GM06990 (cell line): ENCODE measurements at regions not wholly inside any gene's neighbourhood (a gene's known extent, or its start where the extent isn't known, plus 50 kb on each side); places are given as distances from the start of the nearest gene placed in this dataset.

Experiments used
- DNase-seq: peaks from one replicate; pipeline ENCODE4 v3.0.0-alpha.2; 2011; ENCODE audit not compliant: insufficient read length; ENCODE audit errors: extremely low read depth
- H3K27me3 ChIP-seq: replicated peaks from 2 replicates; pipeline ENCODE4 v1.6.0; 2011; ENCODE audit warnings: low read length; ENCODE audit not compliant: control insufficient read depth, insufficient read depth
- H3K36me3 ChIP-seq: 2 replicates; pipeline ENCODE4 v1.5.1; 2011; ENCODE audit warnings: low read length; ENCODE audit not compliant: control insufficient read depth, insufficient read depth
- H3K4me3 ChIP-seq: replicated peaks from 2 replicates; pipeline ENCODE4 v1.5.1; 2011; ENCODE audit warnings: low read depth, mild to moderate bottlenecking, control low read depth, low read length
- TF ChIP-seq, protein P1 (sequence below): IDR thresholded peaks from 2 replicates; pipeline ENCODE4 v1.5.1; 2011; ENCODE audit warnings: low read length, control low read depth, mild to moderate bottlenecking, inconsistent platforms; ENCODE audit not compliant: insufficient read depth, poor library complexity, severe bottlenecking

DNA sequence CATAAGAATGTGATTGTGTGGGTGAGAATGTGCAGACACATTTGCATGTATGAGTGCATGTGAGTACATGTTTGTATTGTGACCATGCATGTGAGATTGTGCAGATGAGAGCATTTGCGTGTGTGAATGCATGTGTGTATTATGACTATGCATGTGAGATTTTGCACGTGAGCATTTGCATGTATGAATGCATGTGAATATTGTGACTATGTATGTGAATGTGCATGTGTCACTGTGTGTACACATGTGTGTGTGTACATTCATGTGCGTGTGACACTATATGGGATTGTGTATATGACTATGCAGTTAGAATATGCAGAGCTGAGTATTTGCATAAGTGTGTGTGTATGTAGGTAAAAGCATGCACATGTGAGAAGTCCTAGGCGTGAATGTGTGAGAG, 381.3 kb upstream of the MAF start:
- no peak overlapping the region for H3K4me3 ChIP-seq
- no peaks in the 10 kb centered on the region; the same call in none of the 2 replicates for H3K27me3 ChIP-seq
- TF ChIP-seq, protein P1, sequence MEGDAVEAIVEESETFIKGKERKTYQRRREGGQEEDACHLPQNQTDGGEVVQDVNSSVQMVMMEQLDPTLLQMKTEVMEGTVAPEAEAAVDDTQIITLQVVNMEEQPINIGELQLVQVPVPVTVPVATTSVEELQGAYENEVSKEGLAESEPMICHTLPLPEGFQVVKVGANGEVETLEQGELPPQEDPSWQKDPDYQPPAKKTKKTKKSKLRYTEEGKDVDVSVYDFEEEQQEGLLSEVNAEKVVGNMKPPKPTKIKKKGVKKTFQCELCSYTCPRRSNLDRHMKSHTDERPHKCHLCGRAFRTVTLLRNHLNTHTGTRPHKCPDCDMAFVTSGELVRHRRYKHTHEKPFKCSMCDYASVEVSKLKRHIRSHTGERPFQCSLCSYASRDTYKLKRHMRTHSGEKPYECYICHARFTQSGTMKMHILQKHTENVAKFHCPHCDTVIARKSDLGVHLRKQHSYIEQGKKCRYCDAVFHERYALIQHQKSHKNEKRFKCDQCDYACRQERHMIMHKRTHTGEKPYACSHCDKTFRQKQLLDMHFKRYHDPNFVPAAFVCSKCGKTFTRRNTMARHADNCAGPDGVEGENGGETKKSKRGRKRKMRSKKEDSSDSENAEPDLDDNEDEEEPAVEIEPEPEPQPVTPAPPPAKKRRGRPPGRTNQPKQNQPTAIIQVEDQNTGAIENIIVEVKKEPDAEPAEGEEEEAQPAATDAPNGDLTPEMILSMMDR, result no peak
- DNase-seq, result no peak
- H3K36me3 ChIP-seq, result no peaks in the 10 kb centered on the region

DNA sequence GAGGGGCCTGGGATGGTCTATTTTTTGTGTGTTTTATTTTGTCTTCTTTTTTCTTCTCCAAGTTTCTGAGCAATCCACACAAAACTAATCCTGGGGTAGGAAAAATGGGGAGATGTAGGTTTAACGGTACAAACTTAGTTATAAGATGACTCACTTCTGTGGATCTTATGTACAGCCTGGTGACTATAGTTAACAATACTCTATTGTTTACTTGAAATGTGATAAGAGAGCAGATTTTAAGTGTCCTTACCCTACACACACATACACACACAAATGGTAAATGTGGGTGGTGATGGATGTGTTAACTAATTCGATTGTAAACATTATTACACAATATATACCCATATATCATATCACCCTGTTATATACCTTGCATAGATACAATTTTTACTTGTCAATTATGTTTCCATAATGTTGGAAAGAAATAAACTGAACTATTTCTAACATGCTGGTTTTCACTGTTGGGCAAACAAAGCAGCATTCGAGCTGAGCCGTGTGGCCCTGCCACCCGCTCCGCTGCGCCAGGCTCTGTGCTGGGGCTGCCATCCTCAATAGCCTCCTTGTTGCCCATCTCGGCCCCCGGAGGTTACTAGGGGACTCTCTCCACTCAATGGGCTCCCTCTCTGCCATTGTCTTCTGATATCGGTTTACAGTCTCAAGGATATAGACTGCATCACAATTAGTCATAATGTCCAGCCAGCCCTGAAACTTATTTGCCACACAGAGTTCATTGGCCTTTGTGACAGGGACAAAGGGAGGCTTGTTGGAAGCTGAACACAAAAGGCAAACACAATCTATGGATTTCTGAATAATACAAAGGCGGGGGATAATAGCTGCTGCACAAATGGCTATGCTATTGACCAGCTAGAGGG, 380.3 kb upstream of the MAF start:
- DNase-seq, result no peak
- H3K27me3 ChIP-seq, result no peaks in the 10 kb centered on the region; the same call in none of the 2 replicates
- no peak overlapping the region for H3K4me3 ChIP-seq
- TF ChIP-seq, protein P1, result no peak
- H3K36me3 ChIP-seq, result no peaks in the 10 kb centered on the region

DNA sequence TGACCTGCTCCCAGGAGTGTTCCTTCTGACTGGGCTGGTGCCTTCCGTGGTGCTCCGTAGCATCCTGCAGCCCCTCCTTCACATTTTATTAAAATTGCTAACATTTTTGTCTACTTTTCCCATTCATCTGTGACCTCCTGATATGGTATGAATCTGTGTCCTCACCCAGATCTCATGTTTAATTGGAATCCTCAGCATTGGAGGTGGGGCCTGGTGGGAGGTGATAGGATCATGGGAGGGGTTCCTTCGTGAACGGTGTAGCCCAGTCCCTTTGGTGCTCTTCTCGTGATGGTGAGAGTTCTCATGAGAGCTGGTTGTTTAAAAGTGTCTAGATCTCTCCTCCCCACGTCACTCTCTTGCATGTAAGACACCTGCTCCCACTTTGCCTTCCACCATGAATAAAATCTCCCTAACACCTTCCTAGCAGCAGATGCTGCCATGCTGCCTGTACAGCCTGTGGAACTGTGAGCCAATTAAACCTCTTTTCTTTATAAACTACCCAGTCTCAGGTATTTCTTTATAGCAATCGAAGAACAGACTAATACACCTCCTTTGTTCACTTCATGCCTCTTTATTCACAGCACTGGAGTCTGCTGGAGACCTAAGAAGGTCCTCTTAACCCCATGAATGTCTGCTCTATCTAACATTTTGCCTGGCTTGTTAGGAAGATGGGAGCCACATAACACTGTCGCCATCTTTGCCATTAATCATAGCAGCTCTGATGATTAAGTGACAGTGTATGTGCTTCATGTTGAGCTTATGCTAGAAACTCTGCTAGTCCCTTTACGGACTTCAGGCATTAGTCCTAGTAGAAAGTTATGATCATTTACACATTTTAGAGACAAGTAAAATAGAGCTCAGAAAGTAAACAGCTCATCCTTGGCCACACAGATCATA, 377.7 kb upstream of the MAF start:
- H3K36me3 ChIP-seq, result no peaks in the 10 kb centered on the region
- TF ChIP-seq, protein P1, result no peak
- no peak for DNase-seq
- no peak overlapping the region for H3K4me3 ChIP-seq
- H3K27me3 ChIP-seq, result no peaks in the 10 kb centered on the region; the same call in none of the 2 replicates

DNA sequence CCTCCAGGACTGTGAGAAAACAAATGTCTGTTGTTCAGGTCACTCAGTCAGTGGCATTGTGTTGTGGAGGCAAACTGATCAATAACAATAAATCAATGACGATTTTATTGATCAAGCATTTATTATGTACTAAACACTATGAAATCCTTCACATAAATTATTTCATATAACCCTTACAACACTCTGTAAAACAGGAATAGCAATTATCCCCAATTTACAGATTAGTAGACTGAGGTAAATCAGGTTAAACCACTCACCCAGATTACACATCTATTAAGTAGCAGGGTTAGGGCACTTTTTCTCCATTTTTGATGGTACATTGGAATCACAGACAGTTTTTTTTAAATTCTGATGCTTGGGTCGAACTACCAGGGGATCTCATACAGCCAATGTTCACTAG, 372.8 kb upstream of the MAF start:
- H3K36me3 ChIP-seq, result no peaks in the 10 kb centered on the region
- H3K27me3 ChIP-seq, result no peaks in the 10 kb centered on the region; the same call in 1 of the 2 replicates
- TF ChIP-seq, protein P1, result no peak
- DNase-seq, result no peak
- no peak overlapping the region for H3K4me3 ChIP-seq

DNA sequence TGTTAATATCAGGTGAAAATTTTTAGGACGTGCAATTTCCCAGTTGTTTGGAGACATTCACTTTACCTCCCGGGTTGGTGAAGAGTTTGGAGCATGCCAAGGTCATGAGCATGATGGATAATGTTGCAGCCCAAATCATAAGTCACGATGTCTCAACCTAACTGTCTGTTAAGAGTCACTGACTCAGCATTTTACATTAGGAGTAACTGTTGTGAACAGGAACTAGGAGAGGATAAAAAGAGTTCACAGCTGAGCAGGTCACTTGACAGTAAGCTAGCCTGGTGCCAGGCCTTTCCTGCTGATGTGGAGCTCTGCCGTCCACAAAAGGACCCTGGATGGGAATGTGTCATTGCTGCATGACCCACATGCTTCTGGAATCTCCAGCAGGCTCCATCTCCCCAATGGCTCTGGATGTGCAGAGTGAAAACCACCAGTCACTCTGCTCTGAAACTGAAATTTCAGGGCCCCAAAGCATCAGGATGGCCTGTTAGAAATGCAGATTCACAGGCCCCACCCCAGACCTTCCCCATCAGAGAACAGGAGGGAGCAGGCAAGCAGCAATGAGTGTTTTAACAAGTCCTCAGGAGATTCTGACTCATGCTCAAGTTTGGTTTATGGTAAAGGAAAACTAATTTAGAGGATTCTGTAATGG, 371.6 kb upstream of the MAF start:
- Histone ChIP-seq H3K36me3 (no peaks in the 10 kb centered on the region), H3K4me3 (no peak overlapping the region), H3K27me3 (no peaks in the 10 kb centered on the region)
- DNase-seq, result no peak
- TF ChIP-seq, protein P1, result no peak
